HG03469 (cell line): ENCODE measurements at regions not wholly inside any gene's neighbourhood (a gene's known extent, or its start where the extent isn't known, plus 50 kb on each side); places are given as distances from the start of the nearest gene placed in this dataset.
"Not testable (repeated sequence)": the region's sequence is repeated elsewhere in the genome, so short reads cannot be mapped to it uniquely, and the experiment has no call there.

Experiments used
- ATAC-seq: cut with Tn5 transposase; IDR thresholded peaks from one replicate; pipeline ENCODE4 v1.9.1; 2021; ENCODE audit warnings: mild to moderate bottlenecking, moderate library complexity, moderate number of reproducible peaks; ENCODE audit not compliant: unreplicated experiment

DNA sequence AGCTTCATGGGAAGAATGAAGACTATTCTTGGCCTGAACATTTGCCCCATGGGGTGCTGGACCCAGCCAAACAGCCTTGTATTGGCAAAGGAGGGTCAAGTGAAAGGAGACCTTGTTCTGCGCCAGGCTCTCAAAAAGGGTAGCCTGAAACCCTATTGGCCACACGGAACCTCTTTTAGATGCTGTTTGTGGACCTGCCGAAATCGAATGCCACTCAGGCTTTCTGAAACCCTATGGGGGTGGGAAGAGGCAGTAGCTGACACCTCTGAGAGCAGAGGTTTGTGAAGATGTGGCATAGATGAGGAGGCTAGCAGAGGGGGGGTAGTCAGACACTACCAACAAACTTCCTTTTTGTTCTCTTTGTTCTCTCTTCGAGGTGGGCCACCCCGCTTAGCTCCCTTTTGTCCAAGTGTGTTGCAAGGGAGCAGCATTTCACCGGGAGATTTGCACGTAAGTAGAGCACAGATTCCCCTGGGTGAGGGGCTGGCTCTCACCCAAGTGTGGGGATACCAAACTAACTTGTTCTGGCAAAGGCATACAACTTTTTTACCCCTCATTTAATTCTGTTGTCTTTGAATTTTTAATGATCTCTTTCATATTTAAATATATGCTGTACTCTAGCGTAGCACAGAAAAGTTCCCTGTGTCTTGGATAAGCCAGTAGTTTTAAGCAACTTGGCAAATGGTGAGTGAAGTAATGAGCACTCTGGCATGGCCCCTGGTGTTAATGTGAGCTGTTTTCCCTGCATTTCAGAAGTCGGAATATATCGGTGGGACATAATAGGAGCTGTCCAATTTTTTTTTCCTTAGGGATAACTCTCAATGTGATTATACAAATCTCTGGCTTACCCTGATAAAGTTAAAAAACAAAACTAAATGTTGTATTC, 107.7 kb downstream of the SEPTIN7 start:
- no peak for ATAC-seq

GRCh38 chr7:35909870-35910357, 109.1 kb downstream of the SEPTIN7 start:
- no peak for ATAC-seq

GRCh38 chr7:35910621-35911020, 109.8 kb downstream of the SEPTIN7 start:
- not testable (repeated sequence) for ATAC-seq

- ATAC-seq, result not testable (repeated sequence)
These were observed 112.5 kb downstream of the SEPTIN7 start for GRCh38 chr7:35913350-35913749.

GRCh38 chr7:35914214-35914613, 113.4 kb downstream of the SEPTIN7 start:
- not testable (repeated sequence) for ATAC-seq

DNA sequence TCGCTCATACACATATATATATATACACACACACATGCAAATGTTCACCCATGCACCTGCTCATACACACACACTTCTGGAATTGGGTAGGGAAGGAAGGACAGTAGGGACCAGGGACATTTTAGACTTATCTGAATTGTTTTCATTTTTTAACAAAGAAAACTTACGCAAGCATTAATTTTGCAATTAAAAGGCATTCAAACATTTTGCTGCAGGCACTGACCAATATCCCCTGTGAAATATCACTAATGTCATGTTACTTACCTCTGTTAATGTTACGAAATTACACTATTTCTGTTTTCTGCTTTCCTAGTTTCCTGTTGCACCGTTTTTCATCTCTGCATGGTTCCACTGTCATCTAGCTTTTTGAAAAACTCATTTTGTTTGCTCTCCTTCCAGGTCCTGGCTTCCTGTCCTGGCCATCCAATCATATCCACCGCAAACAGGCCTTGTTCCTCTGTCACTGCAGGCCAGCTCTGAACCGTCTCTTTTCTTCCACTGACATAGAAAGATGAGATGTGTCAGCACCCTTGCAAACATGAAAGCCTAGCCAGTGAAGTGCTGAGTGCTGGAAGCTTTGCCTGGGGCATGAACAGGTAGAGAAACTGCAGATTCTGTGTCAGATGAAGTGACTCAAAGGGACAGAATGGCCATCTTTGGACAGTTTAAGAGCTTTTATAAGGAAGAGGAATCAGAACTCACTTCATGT, 114.5 kb downstream of the SEPTIN7 start:
- ATAC-seq, result not testable (repeated sequence)

- not testable (repeated sequence) for ATAC-seq
These were observed 117.4 kb downstream of the SEPTIN7 start for GRCh38 chr7:35918217-35918616.

- ATAC-seq, result not testable (repeated sequence)
These were observed 118.8 kb downstream of the SEPTIN7 start for GRCh38 chr7:35919607-35920006.

DNA sequence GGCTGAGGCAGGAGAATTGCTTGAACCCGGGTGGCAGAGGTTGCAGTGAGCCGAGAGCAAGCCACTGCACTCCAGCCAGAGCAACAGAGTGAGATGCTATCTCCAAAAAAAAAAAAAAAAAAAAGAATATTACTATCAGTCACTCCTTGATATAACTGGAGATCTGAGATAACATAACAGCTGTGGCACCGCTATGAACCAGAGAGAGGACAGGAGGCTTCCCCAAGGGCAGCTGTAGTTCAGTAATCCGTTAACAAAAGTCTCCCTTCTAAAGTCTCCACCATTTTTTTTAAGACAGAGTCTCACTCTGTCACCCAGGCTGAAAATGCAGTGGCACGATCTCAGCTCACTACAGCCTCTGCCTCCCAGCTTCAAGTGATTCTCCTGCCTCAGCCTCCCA, 120.5 kb downstream of the SEPTIN7 start:
- not testable (repeated sequence) for ATAC-seq

DNA sequence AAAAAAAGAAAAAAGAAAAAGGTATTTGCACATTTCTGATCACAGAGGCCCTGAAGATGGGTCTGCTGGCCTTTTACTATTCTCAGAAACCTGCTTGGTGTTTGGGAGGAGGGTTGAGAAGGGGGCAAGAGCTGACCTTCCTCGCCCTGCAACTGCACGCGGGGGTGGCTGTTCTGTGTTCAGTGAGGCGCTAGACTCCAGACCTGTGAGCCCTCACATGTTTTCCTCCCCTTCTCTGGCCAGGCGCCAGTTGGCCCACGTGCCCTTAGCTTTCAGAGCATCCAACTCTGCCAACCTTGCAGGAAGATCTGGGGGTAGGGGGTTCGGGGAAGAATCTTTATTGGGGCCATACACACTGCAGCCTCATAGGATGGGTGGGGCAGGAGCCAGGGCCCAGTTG, 123.8 kb downstream of the SEPTIN7 start:
- not testable (repeated sequence) for ATAC-seq

GRCh38 chr7:35926966-35927365, 126.1 kb downstream of the SEPTIN7 start:
- ATAC-seq, result not testable (repeated sequence)

DNA sequence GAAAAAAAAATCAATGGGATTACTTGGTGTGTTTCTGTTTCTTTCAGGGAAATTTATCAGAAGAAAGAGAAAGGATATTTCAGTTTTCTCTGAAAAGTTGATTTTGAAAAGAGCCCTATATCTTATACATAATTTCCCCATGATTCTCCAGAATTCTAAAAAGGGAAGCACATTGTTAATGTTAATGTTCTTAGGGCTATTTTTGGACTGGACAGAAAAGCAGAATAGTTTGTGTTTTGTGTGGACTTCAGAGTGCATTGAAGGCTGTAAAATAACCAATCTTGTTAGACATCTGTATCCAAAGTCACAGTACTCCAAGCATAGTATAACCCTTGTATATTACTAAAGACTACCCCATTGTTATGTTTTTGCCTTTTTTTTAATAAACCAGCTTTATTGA, 130.3 kb downstream of the SEPTIN7 start:
- ATAC-seq, result not testable (repeated sequence)

GRCh38 chr7:35931551-35931950, 130.7 kb downstream of the SEPTIN7 start:
- not testable (repeated sequence) for ATAC-seq

GRCh38 chr7:35940695-35941094, 139.8 kb downstream of the SEPTIN7 start:
- ATAC-seq, result not testable (repeated sequence)

- ATAC-seq, result not testable (repeated sequence)
These were observed 144.8 kb downstream of the SEPTIN7 start for GRCh38 chr7:35945621-35946020.

DNA sequence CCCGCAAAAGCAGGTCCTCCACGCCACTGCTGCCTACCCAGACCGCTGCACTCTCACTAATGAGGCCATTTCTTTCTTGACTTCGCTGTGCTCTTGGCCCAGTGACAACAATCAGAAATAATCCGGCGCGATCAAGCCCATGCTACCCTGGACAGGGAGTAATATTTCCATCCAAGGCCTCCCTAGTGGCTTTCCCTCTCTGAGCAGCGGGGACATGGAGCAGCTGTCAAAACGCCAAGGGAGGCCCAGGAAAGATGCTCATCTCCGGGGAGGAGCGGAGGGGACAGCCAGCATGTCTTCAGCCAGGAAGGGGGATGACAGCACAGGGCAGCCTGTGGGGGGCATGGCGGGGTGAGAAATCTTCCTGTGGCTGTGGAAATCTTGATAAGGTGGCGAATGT, 154.9 kb downstream of the SEPTIN7 start:
- not testable (repeated sequence) for ATAC-seq

DNA sequence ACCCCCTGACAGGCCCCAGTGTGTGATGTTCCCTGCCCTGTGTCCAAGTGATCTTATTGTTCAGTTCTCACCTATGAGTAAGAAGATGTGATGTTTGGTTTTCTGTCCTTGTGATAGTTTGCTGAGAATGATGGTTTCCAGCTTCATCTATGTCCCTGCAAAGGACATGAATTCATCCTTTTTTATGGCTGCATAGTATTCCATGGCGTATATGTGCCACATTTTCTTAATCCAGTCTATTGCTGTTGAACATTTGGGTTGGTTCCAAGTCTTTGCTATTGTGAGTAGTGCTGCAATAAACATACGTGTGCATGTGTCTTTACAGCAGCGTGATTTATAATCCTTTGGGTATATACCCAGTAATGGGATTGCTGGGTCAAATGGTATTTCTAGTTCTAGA, 156.1 kb downstream of the SEPTIN7 start:
- not testable (repeated sequence) for ATAC-seq

DNA sequence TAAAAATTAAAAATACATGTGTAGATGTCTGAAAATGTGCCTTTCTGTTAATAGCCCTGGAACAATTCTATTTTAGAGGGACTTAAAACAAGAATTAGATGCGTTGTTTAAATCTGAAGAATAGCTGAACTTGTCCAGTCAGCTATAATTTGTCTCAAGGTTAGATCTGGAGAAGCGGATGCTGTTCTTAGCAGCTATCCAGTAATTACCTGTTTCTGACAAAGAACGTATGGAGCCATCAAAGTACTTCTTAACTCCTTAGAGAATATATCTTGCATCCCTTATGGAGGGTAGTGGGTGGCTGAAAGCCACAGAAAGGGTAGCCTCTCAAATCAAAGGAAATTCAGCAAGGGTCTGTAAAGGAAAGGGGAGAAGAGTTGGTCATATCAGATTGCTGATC, 160.4 kb downstream of the SEPTIN7 start:
- ATAC-seq, result not testable (repeated sequence)

DNA sequence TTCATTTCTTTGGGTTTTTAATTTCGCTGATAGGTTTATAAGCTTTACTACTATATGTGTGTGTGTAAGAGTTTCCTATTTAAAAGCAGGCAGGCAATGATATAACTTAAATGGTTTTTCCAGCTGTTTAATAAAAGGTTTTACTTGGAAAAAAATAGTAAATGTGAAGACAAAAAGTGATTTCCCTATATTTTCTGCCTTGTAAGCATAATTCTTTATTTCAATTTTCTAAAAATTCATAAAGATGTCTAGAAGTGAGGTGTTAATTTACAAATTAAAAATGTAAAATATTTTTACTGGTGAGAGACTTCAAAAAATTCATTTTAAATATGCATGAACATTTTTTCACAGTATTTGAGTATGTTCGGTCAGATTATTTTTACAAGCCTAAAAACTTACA, 161.8 kb downstream of the SEPTIN7 start:
- not testable (repeated sequence) for ATAC-seq

DNA sequence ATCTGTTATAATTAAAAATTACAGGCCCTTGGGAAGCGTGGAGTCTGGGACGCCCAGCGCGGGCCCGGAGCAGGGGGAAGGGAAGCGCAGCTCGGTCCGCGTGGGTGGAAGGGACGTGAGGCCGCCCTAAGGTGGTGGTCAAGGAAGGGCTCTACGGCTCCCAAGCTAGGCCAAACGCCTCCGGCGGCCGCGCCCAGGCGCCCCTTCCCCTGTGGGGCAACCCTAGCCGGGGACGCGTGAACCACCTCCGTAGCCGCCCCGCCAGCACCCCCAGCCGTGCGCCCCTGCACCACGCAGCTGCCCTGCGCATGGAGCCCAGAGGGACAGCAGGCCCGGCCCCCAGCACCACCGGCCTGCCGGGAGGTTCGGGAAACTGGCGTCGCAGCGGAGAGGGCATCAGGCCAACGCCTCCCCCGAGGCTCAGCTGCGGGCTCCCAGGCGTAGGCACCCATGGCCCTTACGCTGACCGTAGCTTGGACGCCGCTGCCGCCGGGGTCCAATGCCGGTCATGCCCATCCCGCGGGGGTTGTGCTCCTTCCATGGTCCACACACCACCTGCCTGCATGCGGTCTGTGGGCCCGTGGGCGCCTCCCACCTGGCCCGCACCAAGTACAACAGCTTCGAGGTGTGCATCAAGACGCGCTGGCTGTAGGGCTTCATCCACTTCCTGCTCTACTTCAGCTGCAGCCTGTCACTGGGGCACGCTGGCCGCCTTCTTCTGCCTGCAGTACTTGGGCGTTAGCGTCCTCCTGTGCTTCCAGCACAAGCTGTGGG, 166.7 kb downstream of the SEPTIN7 start:
- no peak for ATAC-seq
